Activated naive CD4-positive, alpha-beta T cell treated with anti-CD3 and anti-CD28 coated beads, Interleukin-2, amount 50 U/mL, for 16 hours (primary cell): ENCODE measurements at regions not wholly inside any gene's neighbourhood (a gene's known extent, or its start where the extent isn't known, plus 50 kb on each side); places are given as distances from the start of the nearest gene placed in this dataset.

ENCODE experiments used
- DNase-seq: peaks from one replicate; pipeline ENCODE4 v3.0.0-alpha.2; 2020

DNA sequence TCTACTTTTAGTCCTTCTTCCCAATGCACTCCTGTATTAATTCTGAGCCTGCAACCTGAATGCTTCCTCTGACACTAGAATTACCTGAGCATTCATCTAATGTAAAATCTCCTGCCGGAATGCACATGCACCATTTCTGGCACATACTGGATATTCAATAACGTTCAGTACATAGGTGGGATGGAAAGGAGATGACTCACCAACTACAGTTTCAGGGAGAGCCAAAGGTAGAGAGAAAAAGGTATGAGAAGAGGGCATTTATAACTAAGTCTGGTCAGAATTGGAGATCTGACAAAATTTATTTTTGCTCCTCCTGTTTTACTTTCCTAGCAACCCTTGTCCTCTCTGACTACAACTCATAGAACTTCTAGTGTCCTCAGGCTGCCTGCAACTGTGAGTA, 1954.1 kb upstream of the CELF4 start:
- no peak for DNase-seq

DNA sequence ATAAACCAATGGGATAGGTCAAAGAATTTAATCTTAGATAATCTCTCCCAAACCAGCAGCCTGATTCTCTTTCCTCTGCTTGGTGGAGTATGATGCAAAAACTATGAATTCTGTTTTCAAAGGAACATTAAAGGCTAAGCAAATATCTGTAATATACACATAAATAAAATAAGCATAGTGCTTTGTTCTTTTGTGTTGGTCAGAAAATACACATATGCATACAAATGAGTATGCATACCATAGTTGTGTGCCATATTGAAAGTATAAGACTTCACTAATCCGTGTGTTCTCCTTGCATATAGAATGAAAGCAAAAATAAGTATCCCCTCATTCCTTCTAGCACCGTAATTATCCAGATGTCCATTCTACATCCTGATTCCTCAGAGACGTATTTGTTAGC, 1949.7 kb upstream of the CELF4 start:
- DNase-seq, result no peak

DNA sequence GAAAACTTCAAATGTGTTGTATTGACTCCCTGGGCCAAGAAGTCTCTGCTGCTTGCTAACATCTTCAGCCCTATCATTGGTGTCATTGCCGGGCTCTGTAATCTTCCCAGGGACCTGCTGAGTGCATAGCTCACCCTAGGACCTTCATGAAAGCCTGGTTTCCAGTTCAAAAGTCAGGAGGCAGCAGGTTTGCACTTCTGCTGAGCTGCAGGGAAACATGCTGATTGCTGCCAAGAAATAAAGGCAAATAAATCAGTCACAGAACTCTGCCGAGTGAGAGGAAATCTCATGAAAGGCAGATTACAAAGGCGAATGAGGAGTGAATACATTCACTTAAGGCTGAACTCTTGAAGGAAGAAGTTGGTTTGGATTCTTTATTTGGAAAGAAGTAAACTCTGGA, 1947.6 kb upstream of the CELF4 start:
- no peak for DNase-seq

DNA sequence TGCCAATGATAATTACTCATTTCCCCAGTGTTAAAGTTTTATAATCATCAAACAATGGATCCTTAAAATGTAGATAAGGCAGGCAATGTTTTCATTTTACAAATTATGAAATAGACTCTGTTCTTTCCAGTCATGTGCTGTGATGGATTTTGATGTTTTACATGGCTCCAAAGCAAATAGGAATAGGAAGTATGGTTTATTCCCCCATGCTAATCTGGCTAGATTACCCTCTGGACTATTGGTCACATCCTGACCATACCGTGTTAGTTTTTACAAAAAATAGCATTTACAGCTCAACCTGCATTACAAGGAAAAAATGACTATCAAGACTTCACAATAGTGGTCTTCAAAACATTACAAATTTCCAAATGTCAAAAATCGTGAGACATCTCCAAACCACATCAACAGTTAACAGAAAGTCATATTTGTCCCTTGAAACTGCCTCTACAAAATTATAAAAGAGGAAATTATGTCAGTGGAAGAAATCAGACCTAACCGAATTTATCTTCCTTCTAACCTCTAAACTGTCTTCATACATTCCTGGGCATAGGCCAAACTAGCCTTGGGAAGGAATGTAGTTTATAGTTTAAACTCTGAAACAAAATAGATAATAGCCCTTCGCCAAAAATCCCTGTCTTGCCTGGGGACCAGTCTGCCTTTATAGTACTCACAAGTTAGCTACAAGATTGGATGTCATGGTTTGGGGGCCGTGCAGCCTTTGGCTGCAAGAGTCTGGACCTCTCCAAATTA, 1941.2 kb upstream of the CELF4 start:
- DNase-seq, result no peak

DNA sequence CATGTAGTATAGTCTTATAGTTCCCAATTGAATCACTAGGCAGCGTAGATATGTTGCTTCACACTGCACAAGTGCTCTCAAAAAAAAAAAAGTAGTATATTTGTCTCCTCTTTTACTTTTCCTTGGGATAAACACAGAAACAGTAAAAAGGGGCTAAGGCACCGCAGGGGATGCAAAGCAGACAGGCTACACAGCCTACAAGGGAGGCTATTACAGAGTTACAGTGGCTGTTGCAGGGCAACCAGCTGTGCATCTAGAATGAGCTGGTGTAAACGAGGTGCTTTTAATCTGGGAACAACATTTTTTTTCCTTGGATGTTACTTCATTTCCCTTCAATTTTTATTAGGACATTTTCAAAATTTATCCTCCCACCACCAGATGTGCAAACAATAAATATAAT, 1934.7 kb upstream of the CELF4 start:
- DNase-seq, result no peak

DNA sequence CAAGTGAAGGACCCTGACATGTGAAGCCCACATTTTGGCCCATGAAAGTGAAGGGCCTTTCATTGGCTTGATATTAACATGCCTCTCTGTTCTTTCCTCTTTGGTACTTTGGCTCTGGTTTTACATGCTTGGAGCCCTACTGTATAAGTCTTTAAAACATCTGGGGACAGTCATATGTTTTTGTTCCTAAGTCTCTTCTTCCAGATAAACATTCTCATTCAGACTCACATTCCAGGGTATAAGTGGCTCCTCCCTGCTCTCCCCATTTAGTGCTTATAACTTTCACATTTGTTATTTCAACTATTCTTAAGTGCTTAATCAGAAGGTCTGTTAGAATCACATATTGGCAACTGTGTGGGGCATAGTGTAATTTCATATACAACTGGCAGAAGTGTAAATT, 1932.2 kb upstream of the CELF4 start:
- DNase-seq, result no peak

DNA sequence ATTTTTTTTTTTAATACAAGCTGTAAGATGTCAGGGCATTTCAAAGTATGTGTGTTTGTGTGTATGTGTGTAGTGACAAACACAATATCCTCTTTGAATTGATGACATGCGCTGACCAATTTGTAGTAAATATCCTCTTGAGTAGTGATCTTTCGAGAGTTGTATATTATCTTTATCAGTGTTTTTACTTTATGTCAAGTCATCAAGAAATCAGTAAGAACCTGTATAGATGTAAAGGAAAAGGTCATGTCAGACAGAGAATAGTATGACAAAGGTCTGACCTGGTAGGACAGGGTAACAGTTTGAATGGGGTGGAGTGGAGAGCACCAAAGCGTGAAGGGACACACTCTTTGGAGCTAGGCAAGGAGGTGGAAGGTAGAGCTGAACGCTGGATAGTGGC, 1931.4 kb upstream of the CELF4 start:
- DNase-seq, result no peak

DNA sequence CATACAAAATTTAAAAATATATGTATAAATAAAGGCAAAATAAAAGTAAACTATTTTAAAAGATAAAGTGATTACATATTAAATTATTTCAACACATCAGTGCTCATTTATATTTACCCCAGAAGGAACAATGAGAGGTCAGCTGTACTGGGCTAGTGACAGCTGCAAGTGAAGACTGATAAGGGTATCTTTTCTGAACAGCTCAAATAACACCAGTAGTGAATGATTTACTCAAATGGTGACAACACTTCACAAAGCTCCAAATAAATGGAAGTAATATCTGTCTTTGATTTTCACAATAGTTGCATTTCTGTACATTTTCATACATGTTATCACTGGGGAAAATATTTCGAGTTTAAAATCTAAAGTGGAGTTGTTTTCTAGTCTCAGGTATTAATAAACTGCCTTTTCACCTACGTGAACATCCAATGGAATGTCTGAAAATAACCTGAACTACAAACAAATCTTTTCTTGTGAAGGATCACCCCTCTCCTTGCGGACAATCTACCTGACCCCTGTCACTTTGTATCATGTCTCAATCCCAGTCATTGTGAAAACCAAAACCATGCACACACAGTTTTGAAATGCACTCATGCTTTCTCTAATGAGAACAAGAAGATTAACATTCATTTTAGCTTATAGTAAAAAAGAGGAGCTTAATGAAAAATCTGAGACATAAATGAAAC, 1928.8 kb upstream of the CELF4 start:
- DNase-seq, result no peak

DNA sequence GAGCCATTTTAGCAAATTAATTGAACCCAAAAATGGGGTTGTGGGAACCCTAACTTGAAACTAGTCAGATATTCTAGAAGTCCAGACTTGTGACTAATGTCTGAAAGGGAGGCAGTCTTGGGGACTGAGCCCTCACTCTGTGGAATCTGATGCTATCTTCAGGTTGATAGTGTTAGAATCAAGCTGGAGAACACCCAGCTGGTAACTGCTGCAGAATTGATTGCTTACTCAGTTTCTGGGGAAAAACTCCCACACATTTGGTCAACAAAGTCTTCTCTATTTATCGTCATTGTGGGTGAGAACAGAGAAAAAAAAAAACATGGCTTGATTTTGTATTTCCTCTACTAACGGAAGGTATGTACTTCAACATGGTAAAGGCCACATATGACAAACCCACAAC, 1925.8 kb upstream of the CELF4 start:
- no peak for DNase-seq

DNA sequence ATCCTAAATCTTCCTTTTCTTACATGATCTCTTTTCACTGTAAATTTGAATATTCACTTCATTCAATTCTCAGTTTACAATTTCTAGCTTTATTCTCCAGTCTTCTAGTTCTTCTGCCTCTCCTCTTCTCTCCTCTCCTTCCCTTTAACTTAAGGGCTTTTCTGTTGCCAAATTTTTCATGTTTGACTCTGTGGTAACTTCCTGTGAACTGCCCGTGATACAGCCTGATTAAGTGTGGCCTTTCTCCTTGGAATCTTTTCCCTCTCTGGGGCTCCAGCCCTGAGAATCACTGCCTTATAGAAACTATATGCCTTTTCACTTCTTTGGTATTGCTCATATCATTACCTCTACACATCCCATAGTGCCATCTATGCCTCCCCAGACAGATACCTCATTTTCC, 1923.8 kb upstream of the CELF4 start:
- no peak for DNase-seq

DNA sequence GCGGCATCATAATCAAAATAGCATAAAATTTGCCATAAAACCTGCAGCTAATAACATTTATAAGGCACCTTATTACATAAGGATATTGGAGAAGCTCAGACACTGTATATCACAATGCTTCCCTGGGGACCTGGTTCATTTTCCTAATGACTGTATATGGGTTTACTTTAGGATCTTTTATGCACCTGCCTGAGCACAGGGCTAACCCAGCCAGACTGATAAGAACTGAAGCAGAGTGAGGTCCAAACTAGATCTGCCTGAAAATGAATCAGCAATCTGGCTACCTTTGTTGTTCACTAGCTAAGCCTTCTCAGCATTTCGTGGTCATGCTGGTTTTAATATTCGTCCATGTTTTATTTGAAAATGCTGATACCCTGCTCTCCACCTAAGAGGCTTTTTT, 1922.3 kb upstream of the CELF4 start:
- no peak for DNase-seq

DNA sequence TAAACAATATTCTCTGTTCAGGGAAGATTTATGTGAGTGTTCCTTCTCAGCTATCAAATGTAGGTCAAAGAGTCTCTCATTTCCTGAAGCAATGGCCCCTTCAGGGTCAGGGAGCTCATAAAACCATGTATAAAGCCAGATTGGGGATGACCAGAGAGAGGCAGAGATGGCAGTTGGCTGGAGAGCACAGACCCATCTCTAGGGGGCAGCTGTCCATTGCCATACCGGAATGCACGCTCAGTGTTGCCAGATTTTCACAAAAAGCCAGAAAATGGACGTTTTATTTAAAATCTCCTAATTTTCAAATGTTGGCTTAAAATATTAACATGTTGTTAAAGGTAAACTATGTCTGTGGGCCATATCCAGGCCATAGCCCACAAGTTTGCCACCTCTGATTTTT, 1920.7 kb upstream of the CELF4 start:
- no peak for DNase-seq

DNA sequence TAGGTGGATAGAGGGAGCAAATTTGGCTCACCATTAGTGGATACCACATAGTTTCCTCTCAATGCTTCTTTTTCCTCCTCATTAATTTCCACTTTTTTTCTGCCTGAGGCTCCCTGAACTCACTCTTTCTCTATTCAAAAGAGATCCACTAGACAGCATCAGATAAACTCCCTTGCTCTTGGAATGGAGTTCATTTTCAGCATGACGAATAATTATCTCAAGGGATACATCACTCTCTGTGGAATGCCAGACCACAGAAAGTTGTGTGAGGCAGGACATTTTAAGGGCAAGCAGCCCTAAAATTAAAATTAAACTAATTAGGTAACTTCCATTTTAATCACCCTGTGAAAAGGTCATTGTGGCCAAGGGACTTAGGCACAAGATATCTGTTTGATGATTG, 1920.1 kb upstream of the CELF4 start:
- no peak for DNase-seq

DNA sequence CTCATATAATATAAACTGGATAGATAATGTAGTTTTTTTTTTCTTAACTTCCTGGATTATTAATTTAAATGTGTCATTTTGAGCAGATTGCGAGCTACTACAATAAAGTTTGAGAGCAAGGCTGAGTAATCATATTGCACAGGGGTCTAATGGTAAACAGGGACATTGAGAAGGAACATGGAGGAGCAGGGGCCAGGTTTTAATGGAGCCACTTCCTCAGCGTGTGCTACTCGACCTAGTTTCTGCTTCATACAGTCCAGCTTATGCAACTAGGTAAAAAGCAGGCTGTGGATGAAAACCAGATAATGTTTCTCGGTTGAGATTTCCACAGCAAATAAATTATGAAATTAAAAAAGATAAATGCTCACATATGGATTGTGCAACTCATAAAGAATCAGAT, 1915.7 kb upstream of the CELF4 start:
- no peak for DNase-seq

DNA sequence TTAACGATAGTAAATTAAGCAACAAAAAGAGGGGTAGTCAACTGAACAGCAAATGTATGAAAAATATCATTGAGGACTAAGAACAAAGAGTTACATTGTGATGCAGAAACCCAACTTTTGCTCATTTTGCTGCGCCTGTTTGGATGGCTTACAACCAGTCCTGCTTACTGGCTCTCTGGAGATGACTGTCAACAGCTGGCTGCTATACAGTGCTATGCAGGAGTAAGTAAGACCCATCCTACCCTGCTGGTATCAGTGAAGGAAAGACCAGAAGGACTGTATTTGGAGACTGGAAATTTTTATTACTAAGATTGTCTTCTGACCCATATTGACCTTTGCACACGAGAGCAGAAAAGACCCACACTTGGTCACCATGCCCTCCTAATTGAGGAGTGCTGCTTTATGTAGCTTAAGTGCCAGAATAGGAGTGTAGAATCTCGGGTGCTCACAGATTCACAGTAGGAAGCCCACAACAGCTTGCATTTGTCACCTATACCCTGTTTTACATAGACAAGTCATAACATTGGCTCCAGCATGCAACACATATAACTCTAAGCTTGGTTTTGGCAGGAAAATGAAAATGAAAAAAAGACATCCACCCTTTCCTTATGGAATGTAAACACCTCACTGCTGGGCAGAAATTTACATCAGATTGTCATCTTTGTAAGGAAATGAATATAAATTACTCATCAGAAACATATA, 1915.0 kb upstream of the CELF4 start:
- DNase-seq, result no peak

DNA sequence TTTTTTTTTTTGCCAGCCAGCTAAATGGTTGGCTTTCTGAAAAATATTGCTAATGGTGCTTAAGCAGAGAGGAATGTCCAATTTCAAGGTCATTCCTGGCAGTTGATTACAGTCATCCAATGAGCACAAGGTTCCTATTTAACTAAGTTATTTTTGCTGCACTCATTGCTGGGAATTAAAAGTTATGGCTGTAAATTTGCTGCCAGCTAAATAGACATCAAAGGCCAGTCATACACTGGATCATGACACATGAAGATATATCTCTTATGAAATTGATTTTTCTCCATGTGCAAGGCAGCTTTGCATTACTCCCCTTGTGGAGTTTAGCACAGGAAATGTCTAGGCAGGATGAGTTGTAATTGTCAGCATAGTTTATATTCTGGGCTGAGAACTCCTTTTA, 1898.4 kb upstream of the CELF4 start:
- DNase-seq, result no peak

DNA sequence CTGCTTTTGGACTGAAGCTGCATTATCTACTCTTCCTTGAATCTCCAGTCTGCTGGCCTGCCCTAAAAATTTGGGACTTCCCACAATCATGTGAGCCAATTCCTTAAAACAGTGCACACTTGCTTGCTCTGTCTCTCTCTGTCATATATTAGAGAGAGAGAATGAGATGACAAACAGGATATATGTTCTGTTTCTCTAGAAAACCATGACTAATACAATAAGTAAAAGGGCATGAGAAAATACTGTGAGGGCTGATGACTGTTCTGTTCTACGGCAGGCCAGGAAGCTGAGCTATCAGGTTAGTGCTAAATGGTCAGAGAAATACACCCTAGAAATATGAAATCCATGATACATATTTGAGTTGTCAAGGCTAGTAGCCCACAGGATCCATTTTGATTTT, 1896.8 kb upstream of the CELF4 start:
- no peak for DNase-seq

DNA sequence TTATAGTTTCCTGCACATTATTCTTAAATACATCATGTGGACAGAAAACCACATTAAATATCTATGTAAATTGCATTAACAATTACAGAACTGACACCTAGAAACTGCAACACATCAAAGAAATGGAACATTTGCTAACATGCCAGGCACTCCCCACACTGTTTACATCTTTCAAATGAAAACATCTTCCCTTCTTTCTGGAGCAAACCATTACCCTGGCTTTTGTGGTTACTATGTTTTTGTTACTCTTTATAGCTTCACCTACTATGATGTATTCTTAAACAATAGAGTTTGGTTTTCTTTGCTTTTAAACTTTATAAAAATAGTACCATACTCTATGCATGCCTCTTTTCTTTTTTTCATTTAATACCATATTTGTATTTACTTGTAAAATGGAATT, 1894.5 kb upstream of the CELF4 start:
- no peak for DNase-seq

DNA sequence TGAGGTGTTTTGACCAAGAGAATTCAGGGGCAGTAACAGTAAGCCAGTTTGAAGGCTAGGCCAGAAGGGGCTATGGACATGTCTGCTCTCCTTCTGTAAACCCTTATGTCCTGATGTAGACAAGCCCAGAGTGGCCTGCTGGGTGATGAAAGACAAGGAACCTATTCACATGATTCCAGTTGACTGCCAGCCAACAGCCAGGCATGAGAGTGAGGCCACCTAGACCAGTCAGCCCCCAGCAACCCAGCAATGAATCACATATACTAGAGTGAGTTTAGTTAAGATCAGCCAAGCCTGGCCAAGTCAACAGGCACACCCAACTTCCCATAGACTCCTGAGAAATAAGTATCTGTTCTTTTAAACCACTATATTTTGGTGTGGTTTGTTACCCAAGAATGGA, 1889.7 kb upstream of the CELF4 start:
- no peak for DNase-seq

DNA sequence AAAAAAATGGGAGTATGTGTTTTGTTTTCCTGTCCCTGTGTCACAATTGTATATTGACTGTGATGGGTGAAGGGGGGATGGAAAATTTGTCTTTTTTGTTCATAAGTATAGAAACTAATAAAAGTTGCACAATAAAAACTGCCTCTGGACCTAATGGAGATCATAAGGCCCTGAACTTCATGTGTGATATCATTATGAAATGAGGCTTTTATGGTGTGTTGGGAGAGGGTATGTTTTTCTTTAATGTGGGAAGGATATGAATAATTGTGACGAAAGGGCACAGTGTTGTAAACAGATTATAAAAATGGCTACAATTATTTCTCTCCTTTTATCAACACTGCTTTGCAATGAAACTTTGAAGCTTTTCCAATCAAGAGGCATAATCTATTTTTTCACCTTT, 1889.3 kb upstream of the CELF4 start:
- DNase-seq, result no peak

DNA sequence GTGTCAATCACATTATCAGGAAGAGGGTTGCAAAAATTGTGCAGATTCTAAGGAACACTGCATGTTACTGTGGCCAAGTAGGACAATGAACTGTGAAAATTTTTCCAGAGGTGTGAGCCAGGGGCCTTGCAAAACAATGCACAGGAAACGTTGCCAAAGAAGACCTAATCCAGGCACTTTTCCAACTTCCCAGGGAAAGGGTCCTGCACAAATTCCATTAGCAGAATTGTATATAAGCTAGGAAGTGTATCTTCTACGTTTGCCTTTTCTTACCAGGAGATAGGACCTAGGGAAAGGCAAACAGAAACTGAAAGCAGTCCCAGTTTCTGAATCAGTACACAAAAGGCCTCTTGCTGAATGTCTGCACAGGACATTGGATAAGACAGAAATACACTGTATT, 1888.3 kb upstream of the CELF4 start:
- DNase-seq, result no peak

DNA sequence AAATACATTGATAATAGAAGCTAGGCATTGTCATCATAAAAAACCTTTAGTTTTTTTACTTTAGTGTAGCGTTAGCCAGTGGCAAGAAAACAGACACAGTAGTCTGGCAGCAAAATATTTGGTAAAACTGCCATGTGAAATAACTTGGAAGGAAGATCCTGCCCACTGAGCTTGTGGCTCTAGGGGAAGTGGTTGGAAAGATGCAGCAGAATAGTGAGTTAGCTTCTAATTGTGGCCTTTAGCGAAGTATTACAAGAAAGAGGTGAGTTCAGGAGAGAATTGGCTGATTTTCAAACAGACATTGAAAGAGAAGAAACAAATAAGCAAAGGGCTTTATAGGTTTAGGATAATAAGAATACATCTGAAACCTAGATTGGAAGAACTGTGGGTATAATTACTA, 1887.8 kb upstream of the CELF4 start:
- DNase-seq, result no peak

DNA sequence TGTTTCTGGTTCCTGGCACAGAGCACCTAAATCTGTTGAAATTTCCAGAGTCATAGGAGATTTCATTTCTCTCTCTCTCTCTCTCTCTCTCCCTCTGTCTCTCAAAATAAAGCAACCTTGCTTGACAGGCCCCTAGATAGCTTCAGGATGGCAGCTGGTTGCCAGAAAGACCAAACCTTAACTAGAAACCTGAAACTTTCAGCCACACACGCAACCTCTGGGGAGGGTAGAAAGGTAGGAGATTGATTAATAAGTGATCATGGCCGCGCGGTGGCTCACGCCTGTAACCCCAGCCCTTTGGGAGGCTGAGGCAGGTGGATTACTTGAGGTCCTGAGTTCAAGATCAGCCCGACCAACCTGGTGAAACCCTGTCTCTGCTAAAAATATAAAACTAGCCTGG, 1885.4 kb upstream of the CELF4 start:
- no peak for DNase-seq

DNA sequence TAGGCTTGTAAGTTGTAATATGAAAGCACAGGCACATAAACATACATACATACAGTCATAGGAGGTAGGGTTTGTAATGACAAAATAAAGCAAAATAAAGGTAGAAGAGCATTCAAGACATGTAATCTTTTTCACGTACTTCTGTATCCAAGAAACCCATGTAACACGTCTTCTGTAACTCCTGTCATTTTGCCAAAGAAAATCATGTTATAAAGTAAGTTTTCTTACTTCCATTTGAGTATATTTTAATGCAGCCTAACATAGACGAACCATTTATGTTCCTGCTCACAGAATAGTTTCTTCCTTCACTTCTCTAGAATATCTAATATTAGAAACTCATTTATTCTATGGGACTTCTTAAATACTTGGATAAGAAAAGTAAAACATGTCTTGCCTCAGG, 1884.0 kb upstream of the CELF4 start:
- no peak for DNase-seq
